SK-N-SH (cell line): ENCODE measurements at regions not wholly inside any gene's neighbourhood (a gene's known extent, or its start where the extent isn't known, plus 50 kb on each side); places are given as distances from the start of the nearest gene placed in this dataset.

ENCODE experiments used
- CTCF ChIA-PET: fragments of 300-600, 350-600 bp; formaldehyde crosslinking; extraction: SDS; loops from one replicate; lab custom pipeline; 2021; lab: Yijun Ruan, JAX
- POLR2A ChIA-PET: fragments of 350-600 bp; sonication (Branson Sonifier 250); formaldehyde crosslinking; extraction: SDS; loops from one replicate; lab custom pipeline; 2020; ENCODE audit warnings: antibody characterized with exemption, inconsistent platforms; lab: Yijun Ruan, JAX
- DNase-seq: peaks from one replicate; pipeline ENCODE4 v3.0.0; 2012
- H2AFZ ChIP-seq: fragments of 200-600 bp; sonication (generic); 2 replicates; pipeline ENCODE4 v1.8.1; 2016; ENCODE audit warnings: antibody characterized with exemption, mild to moderate bottlenecking, low read depth
- H3F3A ChIP-seq: fragments of 200-600 bp; sonication (generic); replicated peaks from 2 replicates; pipeline ENCODE3; 2016; ENCODE audit warnings: antibody characterized with exemption, mild to moderate bottlenecking; ENCODE audit not compliant: insufficient read depth
- H3K27ac ChIP-seq, 2 experiments: fragments of 200-500 bp in 1 of 2; fragments of 200-600 bp in 1 of 2; sonication (Bioruptor generic) in 1 of 2; sonication (generic), shearing (Covaris generic) in 1 of 2; 2 replicates each; pipeline versions ENCODE4 v1.5.1 to v1.6.1; 2014 to 2016; ENCODE audit warnings: low read depth in 2 of 2, inconsistent platforms in 1 of 2, low read length in 1 of 2, mild to moderate bottlenecking in 1 of 2, mixed read lengths in 1 of 2
- H3K27me3 ChIP-seq: fragments of 200-600 bp; sonication (generic), shearing (Covaris generic); 2 replicates; pipeline ENCODE4 v1.6.1; 2016; ENCODE audit warnings: mixed run types; ENCODE audit not compliant: insufficient read depth
- H3K36me3 ChIP-seq, 2 experiments: fragments of 200-500 bp in 1 of 2; fragments of 200-600 bp in 1 of 2; sonication (Bioruptor generic) in 1 of 2; sonication (generic) in 1 of 2; replicated peaks in 1 of 2; 2 replicates each; pipeline versions ENCODE3 to v1.5.1; 2014 to 2016; ENCODE audit warnings: low read length in 1 of 2, mild to moderate bottlenecking in 1 of 2; ENCODE audit not compliant: insufficient read depth in 2 of 2, control insufficient read depth in 1 of 2
- H3K4me1 ChIP-seq, 2 experiments: fragments of 200-500 bp in 1 of 2; fragments of 200-600 bp in 1 of 2; sonication (Bioruptor generic) in 1 of 2; sonication (generic), shearing (Covaris generic) in 1 of 2; 2 replicates each; pipeline versions ENCODE4 v1.5.1 to v1.6.1; 2014 to 2016; ENCODE audit warnings: low read depth in 1 of 2, low read length in 1 of 2, mixed run types in 1 of 2; ENCODE audit not compliant: insufficient read depth in 2 of 2, control insufficient read depth in 1 of 2
- H3K4me2 ChIP-seq: fragments of 200-600 bp; sonication (generic), shearing (Covaris generic); 2 replicates; pipeline ENCODE4 v1.6.1; 2017; ENCODE audit warnings: mixed run types
- H3K4me3 ChIP-seq, 2 experiments: fragments of 200-500 bp in 1 of 2; fragments of 200-600 bp in 1 of 2; sonication (Bioruptor generic) in 1 of 2; sonication (generic), shearing (Covaris generic) in 1 of 2; 2 replicates each; pipeline versions ENCODE4 v1.5.1 to v1.8.1; 2014 to 2016; ENCODE audit warnings: low read depth in 2 of 2, inconsistent platforms in 1 of 2, low read length in 1 of 2, mild to moderate bottlenecking in 1 of 2, mixed read lengths in 1 of 2, moderate library complexity in 1 of 2
- H3K79me2 ChIP-seq: fragments of 200-600 bp; sonication (generic); 2 replicates; pipeline ENCODE4 v1.8.1; 2017; ENCODE audit warnings: mild to moderate bottlenecking; ENCODE audit not compliant: insufficient read depth
- H3K9ac ChIP-seq: fragments of 200-600 bp; sonication (generic); 2 replicates; pipeline ENCODE4 v1.6.1; 2017; ENCODE audit warnings: mixed run types
- H3K9me2 ChIP-seq: fragments of 200-600 bp; sonication (generic); 2 replicates; pipeline ENCODE4 v1.6.1; 2017; ENCODE audit warnings: mixed run types
- H3K9me3 ChIP-seq: fragments of 200-600 bp; sonication (generic); 2 replicates; pipeline ENCODE4 v1.6.1; 2017; ENCODE audit warnings: mixed run types, mild to moderate bottlenecking, moderate library complexity
- H4K20me1 ChIP-seq: fragments of 200-600 bp; sonication (generic); 2 replicates; pipeline ENCODE4 v1.6.1; 2017; ENCODE audit warnings: mild to moderate bottlenecking, mixed run types; ENCODE audit not compliant: insufficient read depth
- CHD2 ChIP-seq: fragments of 150-350 bp; IDR thresholded peaks from 2 replicates; pipeline ENCODE4 v1.6.1; 2018; ENCODE audit warnings: low read length; ENCODE audit not compliant: partially characterized antibody
- CTCF ChIP-seq: fragments of 200-600 bp; sonication (generic); IDR thresholded peaks from 2 replicates; pipeline ENCODE4 v1.6.1; 2017; ENCODE audit warnings: antibody characterized with exemption, mild to moderate bottlenecking, moderate library complexity
- ELF1 ChIP-seq: IDR thresholded peaks from 2 replicates; pipeline ENCODE4 v1.4.0; 2012
- EP300 ChIP-seq, 2 experiments: IDR thresholded peaks; 2 replicates each; pipeline versions ENCODE4 v1.4.0 to v1.6.1; 2012; ENCODE audit warnings: borderline replicate concordance in 1 of 2, low read depth in 1 of 2, low read length in 1 of 2
- FOXM1 ChIP-seq: IDR thresholded peaks from 2 replicates; pipeline ENCODE4 v1.4.0; 2012; ENCODE audit warnings: low read depth, mild to moderate bottlenecking
- IRF3 ChIP-seq: fragments of 150-350 bp; IDR thresholded peaks from 2 replicates; pipeline ENCODE4 v1.6.1; 2016; ENCODE audit warnings: mild to moderate bottlenecking, low read depth, low read length
- MXI1 ChIP-seq: IDR thresholded peaks from 2 replicates; pipeline ENCODE4 v1.6.1; 2012; ENCODE audit warnings: mild to moderate bottlenecking, low read depth, low read length, improper control_type of control experiment
- NRF1 ChIP-seq: IDR thresholded peaks from 2 replicates; pipeline ENCODE4 v1.6.1; 2012; ENCODE audit warnings: low read depth, mild to moderate bottlenecking, low read length
- RCOR1 ChIP-seq: fragments of 150-350 bp; IDR thresholded peaks from 2 replicates; pipeline ENCODE4 v1.6.1; 2017; ENCODE audit warnings: antibody characterized with exemption, low read length
- RFX5 ChIP-seq: IDR thresholded peaks from 2 replicates; pipeline ENCODE4 v1.6.1; 2012; ENCODE audit warnings: mild to moderate bottlenecking, improper control_type of control experiment, low read length
- SIN3A ChIP-seq: IDR thresholded peaks from 2 replicates; pipeline ENCODE4 v1.6.1; 2012; ENCODE audit warnings: low read depth, mild to moderate bottlenecking, low read length, moderate library complexity, borderline replicate concordance
- USF2 ChIP-seq: fragments of 150-350 bp; IDR thresholded peaks from 2 replicates; pipeline ENCODE4 v1.6.1; 2017; ENCODE audit warnings: antibody characterized with exemption, low read length, low read depth, borderline replicate concordance
- YY1 ChIP-seq: IDR thresholded peaks from 2 replicates; pipeline ENCODE4 v1.4.0; 2012; ENCODE audit warnings: low read depth, mild to moderate bottlenecking
- ZBTB33 ChIP-seq: IDR thresholded peaks from 2 replicates; pipeline ENCODE4 v1.4.0; 2012; ENCODE audit warnings: low read depth, borderline replicate concordance
- WGBS: methylation state at CpG from one replicate; pipeline ENCODE4 v1.1.6; 2017; ENCODE audit warnings: low lambda C conversion rate; 5-methylcytosine and 5-hydroxymethylcytosine counted together

GRCh38 chr13:24083722-24084421 lies 76.6 kb upstream of the SPATA13 start (continued):
- no peak for TF ChIP-seq ZBTB33
- TF ChIP-seq NRF1: no peak

GRCh38 chr13:24085662-24086061 lies 74.9 kb upstream of the SPATA13 start:
- no peaks in the 10 kb centered on the region for H4K20me1 ChIP-seq
- TF ChIP-seq FOXM1: no peak
- no peak for TF ChIP-seq IRF3
- TF ChIP-seq CHD2: no peak
- TF ChIP-seq RFX5: no peak
- TF ChIP-seq, all 33 proteins: peak for 0
- Histone ChIP-seq H3K9me2 (no peaks in the 10 kb centered on the region), H3K36me3 (no peaks in the 10 kb centered on the region), H3K9me3 (no peaks in the 10 kb centered on the region), H3K4me2 (no peak overlapping the region), H3K27me3 (no peaks in the 10 kb centered on the region), H3K9ac (no peak overlapping the region), H3F3A (no peaks in the 10 kb centered on the region), H3K4me1 (no peaks in the 10 kb centered on the region; a peak in 1 of 4 replicates), H3K79me2 (no peaks in the 10 kb centered on the region), H2AFZ (no peak overlapping the region), H3K27ac (no peak overlapping the region), H3K4me3 (no peak overlapping the region)
- CTCF ChIA-PET: no interaction called here
- 77% methylated on average over 4 of the region's 4 CpGs for WGBS
- DNase-seq: no peak
- POLR2A ChIA-PET: no interaction called here

GRCh38 chr13:24086642-24087041 lies 73.9 kb upstream of the SPATA13 start:
- Histone ChIP-seq H3K4me2 (no peak overlapping the region), H2AFZ (no peak overlapping the region), H3K4me1 (no peaks in the 10 kb centered on the region; a peak in 1 of 4 replicates), H3K36me3 (no peaks in the 10 kb centered on the region), H3F3A (no peaks in the 10 kb centered on the region), H3K27me3 (no peaks in the 10 kb centered on the region), H3K79me2 (no peaks in the 10 kb centered on the region), H3K4me3 (no peak overlapping the region), H4K20me1 (no peaks in the 10 kb centered on the region), H3K9ac (no peak overlapping the region), H3K9me3 (no peaks in the 10 kb centered on the region), H3K27ac (no peak overlapping the region), H3K9me2 (no peaks in the 10 kb centered on the region)
- 70% methylated on average over 4 of the region's 6 CpGs for WGBS
- CTCF ChIA-PET: no interaction called here
- no peak for DNase-seq
- no peak for TF ChIP-seq CHD2
- no peak for TF ChIP-seq MXI1
- TF ChIP-seq YY1: no peak
- no peak for TF ChIP-seq ELF1
- no peak for TF ChIP-seq RCOR1
- no peak for TF ChIP-seq CTCF
- no peak for TF ChIP-seq FOXM1
- TF ChIP-seq USF2: no peak
- no peak for TF ChIP-seq EP300 (IDR thresholded peaks at IDR 0.05; ENCODE audit: borderline replicate concordance in 1 of 2, low read depth in 1 of 2, low read length in 1 of 2)
- no peak for TF ChIP-seq IRF3
- no peak for TF ChIP-seq SIN3A
- POLR2A ChIA-PET: no interaction called here
